Breast epithelium (tissue), 4 donors: ENCODE measurements at regions not wholly inside any gene's neighbourhood (a gene's known extent, or its start where the extent isn't known, plus 50 kb on each side); places are given as distances from the start of the nearest gene placed in this dataset.

Experiments
- DNase-seq, 2 donors: peaks; one replicate each; pipeline ENCODE4 v3.0.0-alpha.2; 2019; ENCODE audit warnings: low spot score in 2 of 2
- H3K27ac ChIP-seq, 2 donors: fragments of 200-600 bp; sonication (generic) in 1 of 2; one replicate each; pipeline ENCODE4 v1.5.1; 2016 to 2019; ENCODE audit warnings: mild to moderate bottlenecking in 1 of 2
- H3K27me3 ChIP-seq, 2 donors: fragments of 200-600 bp; sonication (generic) in 1 of 2; one replicate each; pipeline versions ENCODE4 v1.5.1 to v1.6.0; 2017 to 2019; ENCODE audit warnings: control low read depth in 1 of 2, mild to moderate bottlenecking in 1 of 2
- H3K36me3 ChIP-seq: fragments of 200-600 bp; one replicate; pipeline ENCODE4 v1.5.1; 2019
- H3K4me1 ChIP-seq, 2 donors: fragments of 200-600 bp; sonication (generic); one replicate each; pipeline ENCODE4 v1.5.1; 2016 to 2019; ENCODE audit warnings: control low read depth in 1 of 2
- H3K4me3 ChIP-seq, 3 donors: fragments of 200-600 bp; sonication (generic); 1 replicate in 2 of 3; 2 replicates in 1 of 3; pipeline ENCODE4 v1.5.1; 2016 to 2019; ENCODE audit warnings: mild to moderate bottlenecking in 3 of 3, moderate library complexity in 2 of 3
- H3K9me3 ChIP-seq, 2 donors: fragments of 200-600 bp; sonication (generic) in 1 of 2; one replicate each; pipeline ENCODE4 v1.5.1; 2016 to 2019; ENCODE audit warnings: control low read depth in 1 of 2
- POLR2A ChIP-seq: fragments of 450-650 bp; IDR thresholded peaks from one replicate; pipeline ENCODE4 v1.6.1; 2016; ENCODE audit warnings: antibody characterized with exemption, mild to moderate bottlenecking, moderate library complexity
- POLR2AphosphoS5 ChIP-seq, 3 donors: sonication (generic); formaldehyde crosslinking; IDR thresholded peaks; one replicate each; pipeline ENCODE4 v1.6.1; 2017; ENCODE audit warnings: antibody characterized with exemption in 3 of 3
- intact Hi-C: fragments of 100-400 bp; cut with DNase I; formaldehyde crosslinking; loops from one replicate; pipeline ENCODE4 v1.15.1; 2023; ENCODE audit warnings: low total_unique reads
- TF ChIP-seq, protein P1 (sequence below), 3 donors: fragments of 450-650 bp; IDR thresholded peaks; one replicate each; pipeline ENCODE4 v1.5.1; 2016 to 2017; ENCODE audit warnings: antibody characterized with exemption in 3 of 3, mild to moderate bottlenecking in 3 of 3, moderate library complexity in 3 of 3

DNA sequence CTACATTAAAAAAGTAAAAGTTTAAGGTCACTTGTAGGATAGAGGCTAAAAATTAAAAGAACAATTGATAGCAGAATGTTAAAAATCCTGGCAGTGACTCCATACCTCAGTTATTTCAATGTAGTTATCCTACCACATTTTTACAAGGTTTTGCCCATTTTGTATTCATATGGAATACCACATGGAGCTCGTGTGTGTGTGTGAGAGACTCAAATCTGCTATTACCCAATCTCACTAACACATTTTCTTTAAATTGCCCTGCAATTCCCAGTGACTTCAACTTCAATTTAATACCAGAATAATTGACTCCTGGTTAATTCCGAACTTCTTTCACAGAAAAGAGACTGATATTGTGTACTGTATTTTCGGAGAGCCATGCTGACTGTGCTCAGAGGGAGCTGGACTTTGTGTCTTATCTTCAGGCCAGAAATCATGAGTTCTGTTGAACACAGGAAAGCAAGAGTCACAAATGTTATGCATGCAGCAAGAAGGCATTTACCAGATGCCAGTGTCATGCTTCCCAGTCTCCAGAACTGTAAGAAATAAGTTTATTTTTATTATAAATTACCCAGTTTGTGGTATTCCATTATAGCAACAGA lies 529.0 kb upstream of the NECTIN3 start:
- no peak overlapping the region for H3K27ac ChIP-seq
- no peaks in the 10 kb centered on the region for H3K27me3 ChIP-seq
- H3K9me3 ChIP-seq = no peaks in the 10 kb centered on the region
- DNase-seq = no peak
- H3K4me1 ChIP-seq = no peaks in the 10 kb centered on the region
- no peaks in the 10 kb centered on the region for H3K36me3 ChIP-seq
- no peak for TF ChIP-seq POLR2A
- TF ChIP-seq, protein P1, sequence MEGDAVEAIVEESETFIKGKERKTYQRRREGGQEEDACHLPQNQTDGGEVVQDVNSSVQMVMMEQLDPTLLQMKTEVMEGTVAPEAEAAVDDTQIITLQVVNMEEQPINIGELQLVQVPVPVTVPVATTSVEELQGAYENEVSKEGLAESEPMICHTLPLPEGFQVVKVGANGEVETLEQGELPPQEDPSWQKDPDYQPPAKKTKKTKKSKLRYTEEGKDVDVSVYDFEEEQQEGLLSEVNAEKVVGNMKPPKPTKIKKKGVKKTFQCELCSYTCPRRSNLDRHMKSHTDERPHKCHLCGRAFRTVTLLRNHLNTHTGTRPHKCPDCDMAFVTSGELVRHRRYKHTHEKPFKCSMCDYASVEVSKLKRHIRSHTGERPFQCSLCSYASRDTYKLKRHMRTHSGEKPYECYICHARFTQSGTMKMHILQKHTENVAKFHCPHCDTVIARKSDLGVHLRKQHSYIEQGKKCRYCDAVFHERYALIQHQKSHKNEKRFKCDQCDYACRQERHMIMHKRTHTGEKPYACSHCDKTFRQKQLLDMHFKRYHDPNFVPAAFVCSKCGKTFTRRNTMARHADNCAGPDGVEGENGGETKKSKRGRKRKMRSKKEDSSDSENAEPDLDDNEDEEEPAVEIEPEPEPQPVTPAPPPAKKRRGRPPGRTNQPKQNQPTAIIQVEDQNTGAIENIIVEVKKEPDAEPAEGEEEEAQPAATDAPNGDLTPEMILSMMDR (IDR thresholded peaks at IDR 0.05) = no peak
- no peak for TF ChIP-seq POLR2AphosphoS5 (IDR thresholded peaks at IDR 0.05)
- intact Hi-C loops = no loop called here
- H3K4me3 ChIP-seq = no peak overlapping the region

DNA sequence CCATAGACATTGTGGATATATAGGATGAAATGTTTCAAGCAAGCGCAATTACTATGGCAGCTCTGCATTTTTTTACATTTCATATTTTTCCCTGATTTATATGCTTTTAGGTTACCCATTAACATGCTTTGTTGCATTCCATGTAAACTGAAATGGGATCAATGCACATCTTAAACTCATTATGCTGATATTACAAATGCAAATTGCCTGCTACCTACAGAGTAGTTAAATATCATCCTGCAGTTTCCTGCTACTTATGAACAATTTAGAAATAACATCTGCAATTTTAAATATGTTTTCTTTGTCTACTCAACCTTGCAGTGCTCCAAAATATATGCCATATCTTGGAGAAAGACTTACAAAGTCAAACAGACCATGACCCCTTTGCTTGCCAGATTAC lies 526.9 kb upstream of the NECTIN3 start:
- Histone ChIP-seq H3K9me3 (no peaks in the 10 kb centered on the region), H3K36me3 (no peaks in the 10 kb centered on the region), H3K27me3 (no peaks in the 10 kb centered on the region), H3K27ac (no peak overlapping the region), H3K4me1 (no peaks in the 10 kb centered on the region), H3K4me3 (no peak overlapping the region)
- no peak for DNase-seq
- TF ChIP-seq, protein P1 (IDR thresholded peaks at IDR 0.05) = no peak
- no peak for TF ChIP-seq POLR2A
- TF ChIP-seq POLR2AphosphoS5 (IDR thresholded peaks at IDR 0.05) = no peak
- intact Hi-C loops = no loop called here

DNA sequence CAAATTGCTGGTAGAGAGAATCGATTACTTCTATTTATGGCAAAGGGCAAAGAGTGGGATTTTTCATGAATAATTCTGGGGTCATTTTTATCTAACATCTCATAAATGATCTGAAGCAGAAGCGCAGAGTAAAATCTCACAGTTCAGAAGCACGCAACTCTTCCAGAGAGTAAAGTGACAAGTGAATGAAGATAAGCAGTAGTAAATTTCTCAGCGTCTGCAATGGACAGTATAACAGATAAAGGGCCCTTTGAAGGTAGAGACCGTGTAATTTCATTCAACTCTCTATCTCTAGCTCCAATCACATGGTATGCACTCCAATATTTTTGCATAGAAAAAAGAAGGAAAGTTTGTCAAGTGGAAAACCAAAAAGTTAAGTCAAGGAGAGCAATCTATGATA lies 521.1 kb upstream of the NECTIN3 start:
- no peak overlapping the region for H3K4me3 ChIP-seq
- no peaks in the 10 kb centered on the region for H3K27me3 ChIP-seq
- no peaks in the 10 kb centered on the region for H3K4me1 ChIP-seq
- H3K9me3 ChIP-seq = no peaks in the 10 kb centered on the region
- intact Hi-C loops = no loop called here
- no peak for DNase-seq
- no peak for TF ChIP-seq POLR2A
- TF ChIP-seq, protein P1 (IDR thresholded peaks at IDR 0.05) = no peak
- no peak for TF ChIP-seq POLR2AphosphoS5 (IDR thresholded peaks at IDR 0.05)
- H3K36me3 ChIP-seq = no peaks in the 10 kb centered on the region
- H3K27ac ChIP-seq = no peak overlapping the region

DNA sequence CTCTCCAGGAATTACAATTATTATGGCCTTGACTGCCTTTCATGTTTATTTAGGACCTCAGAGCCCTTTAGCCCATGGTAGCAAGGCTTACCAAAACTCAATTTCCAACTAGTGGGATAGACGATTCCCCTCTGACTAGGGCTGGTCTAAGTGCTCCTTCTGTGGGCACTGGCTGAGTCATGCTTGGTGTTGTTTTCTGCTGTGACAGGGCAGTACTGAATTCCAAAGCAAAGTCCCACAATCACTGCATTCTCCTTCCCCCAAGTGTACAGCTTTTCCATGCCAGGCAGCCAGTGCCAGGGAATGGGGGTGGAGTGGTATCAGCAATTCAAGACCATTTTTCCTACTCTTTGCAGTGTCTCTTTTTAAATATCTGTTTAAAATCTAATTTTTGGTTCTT lies 509.0 kb upstream of the NECTIN3 start:
- intact Hi-C loops = no loop called here
- Histone ChIP-seq H3K27ac (no peak overlapping the region), H3K9me3 (peaks cover 0 to 17% of the 10 kb centered on the region in 2 donors), H3K4me3 (no peak overlapping the region), H3K4me1 (no peaks in the 10 kb centered on the region), H3K27me3 (no peaks in the 10 kb centered on the region), H3K36me3 (no peaks in the 10 kb centered on the region)
- no peak for DNase-seq
- TF ChIP-seq, protein P1 (IDR thresholded peaks at IDR 0.05) = no peak
- TF ChIP-seq POLR2AphosphoS5 (IDR thresholded peaks at IDR 0.05) (no peak), POLR2A (no peak)

DNA sequence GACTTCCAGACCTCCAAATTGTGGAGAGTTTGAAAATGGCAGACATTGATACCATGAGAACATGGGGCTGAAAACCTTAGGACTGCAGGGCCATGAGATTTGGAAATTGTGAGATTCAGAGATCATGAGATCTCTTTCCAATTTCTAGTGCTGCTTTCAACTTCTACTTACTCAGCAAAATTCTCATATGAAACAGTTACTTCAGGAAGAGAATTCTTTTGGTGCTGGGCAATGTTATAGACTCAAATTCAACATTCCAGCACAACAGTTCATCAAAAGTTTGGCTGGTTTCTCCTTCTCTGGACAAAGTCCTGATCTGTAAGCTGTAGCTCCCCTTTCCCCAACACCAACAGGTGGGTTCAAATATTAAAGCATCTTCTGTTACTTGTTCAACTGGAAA lies 506.9 kb upstream of the NECTIN3 start:
- Histone ChIP-seq H3K27me3 (no peaks in the 10 kb centered on the region), H3K4me1 (no peaks in the 10 kb centered on the region), H3K27ac (no peak overlapping the region), H3K4me3 (no peak overlapping the region), H3K9me3 (peaks cover 0 to 16% of the 10 kb centered on the region in 2 donors), H3K36me3 (no peaks in the 10 kb centered on the region)
- TF ChIP-seq POLR2A (no peak), POLR2AphosphoS5 (IDR thresholded peaks at IDR 0.05) (no peak)
- TF ChIP-seq, protein P1 (IDR thresholded peaks at IDR 0.05) = no peak
- intact Hi-C loops = no loop called here
- no peak for DNase-seq
